GM19468 (cell line): ENCODE measurements at regions not wholly inside any gene's neighbourhood (a gene's known extent, or its start where the extent isn't known, plus 50 kb on each side); places are given as distances from the start of the nearest gene placed in this dataset.

ENCODE experiments used
- ATAC-seq: cut with Tn5 transposase; IDR thresholded peaks from one replicate; pipeline ENCODE4 v1.9.1; 2021; ENCODE audit warnings: mild to moderate bottlenecking, moderate library complexity, moderate number of reproducible peaks; ENCODE audit not compliant: unreplicated experiment; ENCODE audit errors: extremely low read depth

DNA sequence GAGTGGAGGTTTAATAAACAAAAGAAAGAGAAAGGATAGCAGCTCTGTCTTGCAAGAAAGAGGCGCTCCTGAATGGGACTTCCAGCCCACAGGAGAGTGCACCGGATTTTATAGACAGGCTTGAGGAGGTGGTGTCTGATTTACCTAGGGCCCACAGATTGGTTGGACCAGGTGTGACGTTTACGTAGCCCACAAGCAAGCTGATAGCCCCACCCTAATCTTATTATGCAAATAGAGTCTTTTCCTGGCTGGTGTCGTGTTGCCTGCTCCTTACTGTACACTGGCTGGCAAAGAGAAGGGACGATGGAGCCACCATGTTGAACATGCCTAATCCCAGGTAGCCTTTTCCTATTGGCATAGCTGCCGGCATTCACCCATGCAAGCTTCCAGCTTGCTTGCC, 319.7 kb upstream of the POM121L12 start:
- no peak for ATAC-seq

DNA sequence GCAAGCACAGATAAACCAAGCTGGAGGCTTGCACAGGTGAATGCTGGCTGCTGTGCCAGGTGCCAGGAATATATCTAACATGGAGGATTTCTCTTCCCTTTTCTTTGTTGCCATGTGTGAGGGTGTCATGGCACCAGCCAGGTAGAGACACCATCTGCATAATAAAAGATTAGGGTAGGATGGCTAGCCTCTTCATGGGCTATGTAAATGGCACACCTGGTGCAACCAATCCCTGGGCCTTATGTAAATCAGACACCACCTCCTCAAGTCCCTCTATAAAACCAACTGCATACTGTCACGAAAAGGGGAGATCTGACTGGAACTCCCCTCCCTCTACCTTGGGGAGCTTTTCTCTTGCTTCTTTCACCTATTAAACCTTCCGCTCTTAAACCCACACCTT, 322.5 kb upstream of the POM121L12 start:
- no peak for ATAC-seq

DNA sequence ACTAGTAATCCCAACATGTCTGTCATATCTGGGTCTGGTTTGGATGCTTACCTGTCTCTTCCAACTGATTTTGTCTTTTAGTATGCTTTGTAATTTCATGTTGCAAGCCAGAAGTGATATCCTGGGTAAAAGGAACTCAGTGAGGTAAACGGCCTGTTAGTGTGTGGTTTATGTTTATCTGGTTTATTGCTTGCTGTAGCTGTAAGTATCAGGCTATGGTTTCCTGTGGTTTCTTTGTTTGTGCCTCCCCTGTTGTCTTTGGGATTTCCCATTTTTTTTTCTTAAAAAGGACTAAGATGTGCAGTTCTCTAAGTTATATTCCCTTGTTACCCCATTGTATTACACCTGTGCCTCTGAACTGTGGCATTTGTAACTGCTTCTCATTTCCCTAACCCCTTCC, 323.5 kb upstream of the POM121L12 start:
- ATAC-seq, result no peak

DNA sequence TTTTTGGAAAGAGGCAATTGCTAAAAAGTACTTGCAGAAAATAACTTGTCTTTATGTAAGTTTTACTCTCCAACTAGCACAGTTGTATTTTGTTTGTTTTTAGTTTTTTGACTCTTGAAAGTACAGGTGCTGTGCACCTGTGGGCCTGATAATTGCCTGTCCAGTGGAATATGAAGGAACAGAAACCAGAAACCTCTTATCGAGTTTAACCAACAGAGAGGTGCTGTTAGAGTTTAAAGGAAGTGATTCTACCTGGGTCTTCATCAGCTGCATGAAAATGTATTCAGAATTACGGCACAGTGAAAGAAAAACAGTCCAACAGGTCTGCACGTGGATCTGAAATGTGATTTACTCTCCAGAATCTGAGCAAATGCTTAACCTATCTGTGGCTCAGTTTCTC, 326.6 kb upstream of the POM121L12 start:
- no peak for ATAC-seq

DNA sequence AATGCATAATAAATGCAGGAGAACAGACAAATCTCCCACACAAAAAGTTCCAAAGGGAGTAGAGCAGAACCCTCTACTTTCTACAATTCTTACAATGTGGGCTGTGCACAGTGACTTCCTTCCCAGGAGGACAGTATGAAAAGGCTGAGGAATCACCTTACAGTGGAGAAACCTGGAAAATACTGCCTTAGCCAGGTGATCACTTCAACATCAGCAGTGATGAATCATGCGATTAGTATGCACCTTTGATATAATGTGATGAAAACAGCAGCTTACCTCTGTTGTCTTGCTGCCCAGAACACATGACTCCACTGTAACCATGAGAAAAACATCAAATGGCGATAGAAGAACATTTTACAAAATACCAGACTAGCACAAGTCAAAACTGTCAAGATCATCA, 329.7 kb upstream of the POM121L12 start:
- no peak for ATAC-seq

DNA sequence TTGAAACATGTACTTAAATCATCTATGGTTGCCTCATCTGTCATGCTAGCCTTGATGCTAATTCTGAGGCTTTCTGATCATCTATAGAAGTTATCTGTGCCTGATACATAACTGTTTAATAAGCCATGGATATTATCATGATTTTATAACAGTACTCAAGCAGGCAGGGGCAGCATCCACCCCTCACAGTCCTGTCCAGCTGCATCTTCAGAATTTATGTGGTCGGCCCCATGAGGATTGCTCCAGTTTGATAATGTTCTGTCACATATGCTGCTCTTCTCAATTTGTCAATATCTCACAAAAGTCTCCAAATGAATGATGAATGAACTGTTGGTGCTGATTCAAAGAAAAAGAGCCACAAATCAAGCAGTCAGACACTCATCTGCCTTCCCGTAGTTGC, 335.1 kb upstream of the POM121L12 start:
- ATAC-seq, result no peak

DNA sequence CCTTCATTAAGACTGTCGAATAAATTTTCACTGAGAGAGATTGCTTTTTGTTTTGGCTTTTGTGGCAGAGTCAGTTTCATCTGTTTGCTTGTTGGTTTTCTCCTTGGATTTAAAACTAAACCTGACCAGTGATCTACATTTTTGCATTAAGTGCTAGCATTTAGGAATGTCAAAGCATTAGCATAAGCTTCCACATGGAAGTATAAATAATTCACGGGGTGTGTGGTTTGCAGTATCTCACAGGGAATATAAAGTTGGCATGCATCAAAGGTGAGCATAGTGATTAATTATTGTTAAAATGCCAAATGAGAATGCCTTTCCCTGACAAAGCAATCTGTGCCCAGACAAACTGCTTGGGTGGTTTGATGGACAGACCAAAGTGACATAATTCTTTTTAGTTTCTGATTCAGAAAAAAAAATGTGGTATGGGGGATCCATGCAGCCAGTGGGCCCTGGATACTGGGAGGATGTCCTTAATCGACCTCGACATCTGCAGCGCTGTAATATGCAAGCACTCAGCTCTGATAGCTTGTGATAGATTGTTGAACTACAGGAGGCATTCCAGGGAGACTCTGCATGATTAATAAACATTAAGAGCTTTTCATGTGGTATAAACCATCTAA, 339.3 kb upstream of the POM121L12 start:
- ATAC-seq, result no peak

DNA sequence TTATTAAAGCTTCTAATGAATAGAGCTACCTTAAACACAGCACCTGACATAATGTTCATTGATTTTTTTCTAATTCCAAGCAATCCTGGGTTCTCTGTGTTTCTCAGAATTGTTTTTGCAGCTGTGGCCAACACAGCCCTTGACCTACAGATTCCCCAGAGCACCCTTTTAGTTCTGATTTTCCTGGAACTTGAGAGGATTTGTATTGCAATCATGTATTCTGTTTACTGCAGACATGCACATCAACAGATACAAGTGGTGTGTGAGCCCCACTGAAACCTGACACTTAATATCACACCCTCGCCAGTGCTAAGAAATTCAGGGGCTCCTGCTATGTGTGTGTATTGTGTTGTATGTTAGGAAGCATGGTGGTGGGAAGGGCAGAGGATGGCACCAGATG, 344.2 kb upstream of the POM121L12 start:
- no peak for ATAC-seq

DNA sequence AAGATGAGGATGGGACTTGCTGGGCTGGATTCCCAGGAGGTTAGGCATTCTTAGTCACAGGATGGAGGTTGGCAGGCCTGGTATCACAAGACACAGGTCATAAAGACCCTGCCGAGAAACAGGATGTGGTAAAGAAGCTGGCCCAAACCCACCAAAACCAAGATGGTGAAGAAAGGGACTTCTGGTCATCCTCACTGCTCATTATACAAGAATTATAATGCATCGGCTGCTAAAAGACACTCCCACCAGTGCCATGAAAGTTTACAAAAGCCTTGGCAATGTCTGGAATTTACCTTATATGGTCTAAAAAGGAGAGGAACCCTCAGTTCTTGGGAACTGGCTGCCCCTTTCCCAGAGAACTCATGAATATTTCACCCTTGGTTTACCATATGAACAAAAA, 345.5 kb upstream of the POM121L12 start:
- ATAC-seq, result no peak

DNA sequence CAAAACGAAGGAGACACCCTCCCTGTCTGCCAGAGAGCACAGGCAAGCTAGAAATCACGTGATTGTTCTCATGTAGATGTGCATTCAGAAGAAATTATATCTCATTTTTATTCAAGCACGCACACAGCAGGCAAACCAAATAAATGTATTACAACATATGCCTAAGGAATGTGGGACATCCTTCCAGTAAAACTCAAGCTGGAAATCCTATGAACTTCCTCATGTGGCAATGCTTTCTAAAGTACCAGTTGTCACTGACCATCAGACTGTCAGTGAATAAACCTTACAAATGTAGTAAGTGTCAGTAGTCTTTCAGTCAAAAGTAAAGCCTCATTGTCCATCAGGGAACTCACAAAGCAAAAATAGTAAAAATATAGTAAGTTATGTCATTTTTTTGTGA, 350.1 kb upstream of the POM121L12 start:
- no peak for ATAC-seq

DNA sequence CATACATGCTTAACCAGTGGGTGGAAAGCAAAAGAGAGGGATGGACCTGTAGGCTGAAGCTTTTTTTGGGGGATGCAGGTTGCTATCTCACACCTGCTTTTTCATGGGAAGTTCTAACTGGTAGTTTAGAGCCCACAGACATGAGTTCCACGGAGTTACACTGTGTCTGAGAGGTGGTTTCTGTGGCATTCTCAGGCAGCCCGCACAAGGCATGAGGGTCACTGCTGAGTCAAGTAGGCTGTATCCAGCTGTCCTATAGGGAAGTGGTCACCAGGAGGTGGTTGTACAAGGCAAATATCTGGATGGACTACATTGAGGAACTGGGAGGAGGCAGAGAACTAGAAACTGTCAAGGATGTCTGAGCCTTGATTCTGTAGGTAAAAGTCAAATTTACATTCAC, 351.0 kb upstream of the POM121L12 start:
- ATAC-seq, result no peak

DNA sequence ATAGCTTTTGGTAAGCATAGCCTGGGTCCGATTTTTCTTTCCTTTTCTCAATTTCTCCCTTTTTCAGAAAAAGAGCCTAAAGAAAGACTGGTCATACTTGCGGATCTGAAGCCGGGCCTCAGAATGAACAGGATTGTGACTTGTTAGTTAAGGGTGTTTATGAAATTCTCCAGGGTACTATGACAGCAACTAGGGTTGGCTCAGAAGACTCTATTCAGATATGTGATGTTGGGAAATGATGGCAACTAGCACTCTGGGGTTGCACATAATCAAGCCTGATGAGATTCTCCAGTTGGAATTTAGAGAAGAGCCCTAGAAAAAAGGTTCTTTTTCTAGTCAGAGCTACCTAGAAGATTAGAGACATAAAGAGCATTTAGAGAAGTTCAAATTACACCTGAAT, 352.4 kb upstream of the POM121L12 start:
- no peak for ATAC-seq

DNA sequence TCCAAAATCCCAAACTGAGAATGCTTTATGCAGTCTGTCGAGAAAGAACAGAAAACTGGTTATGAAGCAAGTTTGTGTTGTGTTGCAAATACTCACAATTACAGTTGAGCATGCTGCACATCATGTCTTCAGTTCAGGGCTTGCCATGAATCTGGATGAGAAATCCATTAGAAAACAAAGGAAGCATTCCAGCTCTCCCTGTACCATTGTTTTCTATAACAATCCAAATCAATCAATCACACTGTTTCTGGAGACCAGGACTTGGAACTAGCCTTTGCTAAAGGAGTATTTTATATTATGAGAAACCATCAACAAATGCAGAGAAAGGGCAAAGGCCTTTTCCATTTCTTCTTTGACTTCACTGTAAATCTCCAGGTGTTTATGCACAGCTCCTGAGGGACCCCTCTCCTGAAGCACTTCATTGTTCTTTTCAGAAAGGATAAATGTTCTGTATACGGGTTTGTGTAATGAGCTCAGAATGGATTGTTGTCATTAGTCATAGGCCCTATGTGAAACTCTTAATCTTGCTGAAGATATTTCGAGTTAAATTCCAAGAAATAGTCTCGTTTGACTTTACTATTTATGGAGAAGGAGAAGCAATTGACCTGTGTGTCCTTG, 364.7 kb upstream of the POM121L12 start:
- no peak for ATAC-seq

DNA sequence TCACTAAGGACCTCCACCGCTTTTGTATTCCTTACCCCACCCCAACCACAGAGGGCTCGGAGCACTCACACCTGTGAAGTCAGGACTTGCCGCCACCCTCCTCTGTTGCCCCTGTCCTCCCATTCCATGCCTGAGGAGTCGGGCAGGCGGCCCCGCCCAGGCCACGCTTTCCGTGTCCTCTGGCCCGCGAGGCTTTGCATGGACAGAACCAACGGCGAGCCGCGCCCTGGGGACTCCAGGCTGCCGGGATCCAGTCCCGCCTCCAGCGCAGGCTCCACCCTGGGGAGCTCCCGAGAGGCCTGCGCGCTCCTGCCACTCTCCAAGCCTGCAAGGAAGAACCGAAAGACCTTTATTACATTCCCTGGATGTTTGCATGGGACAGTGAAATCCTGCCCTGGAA, 366.4 kb upstream of the POM121L12 start:
- no peak for ATAC-seq

DNA sequence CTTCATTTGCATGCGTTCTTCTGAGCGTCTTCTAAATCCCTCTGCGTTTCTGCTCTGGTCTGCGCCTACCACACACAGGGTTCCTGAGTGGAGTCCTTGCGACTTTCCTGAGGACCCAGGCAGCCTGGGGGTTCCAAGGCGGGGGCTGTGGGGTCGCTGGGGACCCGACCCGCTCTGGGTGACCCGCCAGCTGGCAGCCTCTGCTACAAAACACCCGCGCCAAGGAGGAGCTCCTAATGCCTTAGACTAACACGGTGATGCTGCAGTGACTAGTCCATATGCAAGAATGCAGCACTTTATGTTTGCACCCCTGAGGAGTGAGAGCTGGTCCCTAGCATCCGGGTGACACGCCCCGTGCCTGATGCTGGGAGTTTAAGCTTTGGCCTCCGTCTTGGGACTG, 367.0 kb upstream of the POM121L12 start:
- ATAC-seq, result no peak

DNA sequence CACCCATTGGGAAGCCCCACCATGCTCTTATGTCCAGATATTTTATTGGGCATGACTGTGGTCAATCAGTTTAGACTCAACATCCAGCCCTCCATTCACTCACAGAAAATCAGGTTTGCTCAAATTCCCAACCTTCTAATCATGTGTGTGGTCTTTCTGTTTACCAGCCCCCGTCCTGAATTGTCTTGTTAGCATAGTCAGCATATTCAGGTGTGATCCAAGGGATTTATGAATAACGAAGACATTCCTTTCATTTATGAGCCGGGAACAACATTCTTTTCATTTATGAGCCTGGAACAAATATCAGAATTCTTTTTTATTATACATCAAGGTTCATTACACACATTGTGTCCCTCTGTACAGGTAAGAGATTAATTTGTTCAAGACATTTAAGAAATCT, 376.3 kb upstream of the POM121L12 start:
- no peak for ATAC-seq

DNA sequence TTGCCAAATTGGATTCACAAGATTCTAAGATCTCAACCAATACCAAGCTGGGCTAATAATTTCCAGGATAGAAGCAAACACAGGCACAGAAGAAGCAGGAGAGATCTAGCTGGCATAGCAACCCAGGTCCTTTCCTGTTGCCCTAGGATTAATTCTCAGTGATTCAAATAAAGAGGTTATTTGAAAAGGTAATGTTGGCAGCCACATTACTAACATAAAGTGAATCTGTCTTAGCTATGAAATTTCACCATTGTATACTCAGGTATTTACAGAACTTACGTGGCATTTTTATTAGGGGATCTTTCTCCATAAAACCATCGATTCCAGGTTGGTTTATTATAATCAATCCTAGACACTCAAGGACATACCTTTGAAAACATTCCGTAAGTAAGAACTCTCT, 379.3 kb upstream of the POM121L12 start:
- ATAC-seq, result no peak

DNA sequence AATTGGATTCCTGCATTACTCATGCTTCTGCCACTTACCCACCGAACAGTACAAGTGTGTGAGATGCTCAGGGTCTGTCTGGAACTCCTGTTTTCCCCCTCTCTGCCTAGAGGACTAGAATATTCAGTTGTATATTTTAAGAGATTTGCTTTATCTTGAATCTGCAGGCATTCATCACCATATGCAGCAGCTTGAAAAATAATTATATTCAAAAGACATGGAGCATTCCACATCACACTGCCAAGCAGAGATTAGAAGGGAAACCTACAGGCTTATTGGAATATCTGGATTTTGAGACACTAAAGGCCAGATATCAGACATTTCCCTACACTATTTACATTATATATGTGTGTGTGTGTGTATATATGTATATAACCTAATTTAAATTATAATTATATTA, 382.8 kb upstream of the POM121L12 start:
- no peak for ATAC-seq

DNA sequence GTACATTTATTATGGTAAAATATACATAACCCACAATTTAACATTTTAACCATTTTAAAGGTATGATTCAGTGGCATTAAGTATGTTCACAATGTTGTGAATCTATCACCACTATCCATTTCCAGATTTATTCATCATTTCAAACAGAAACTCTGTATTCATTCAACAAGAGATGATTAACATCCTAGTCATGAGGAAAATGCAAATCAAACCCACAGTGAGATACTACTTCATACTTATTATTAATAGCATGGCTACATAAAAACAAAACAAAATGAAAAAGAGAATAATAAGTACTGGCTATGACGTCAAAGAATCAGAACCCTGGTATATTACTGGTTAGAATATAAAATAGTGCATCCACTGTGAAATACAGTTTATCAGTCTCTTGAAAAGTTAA, 386.6 kb upstream of the POM121L12 start:
- ATAC-seq, result no peak

DNA sequence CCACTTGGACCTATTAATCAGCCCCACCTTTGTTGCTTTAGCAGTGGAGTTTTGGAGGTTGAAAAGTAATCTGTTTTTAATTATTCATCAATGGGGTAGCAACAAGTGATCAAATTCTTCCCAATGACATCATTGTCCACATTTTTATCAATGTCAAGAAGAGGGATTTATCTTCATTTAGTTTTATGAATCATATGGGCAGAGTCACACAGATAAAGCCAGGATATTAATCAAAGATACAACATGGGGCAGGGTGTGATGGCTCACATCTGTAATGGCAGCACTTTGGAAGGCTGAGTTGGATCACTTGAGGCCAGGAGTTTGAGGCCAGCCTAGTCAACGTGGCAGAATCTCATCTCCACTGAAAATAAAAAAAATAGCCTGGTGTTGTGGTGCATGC, 388.4 kb upstream of the POM121L12 start:
- ATAC-seq, result no peak

DNA sequence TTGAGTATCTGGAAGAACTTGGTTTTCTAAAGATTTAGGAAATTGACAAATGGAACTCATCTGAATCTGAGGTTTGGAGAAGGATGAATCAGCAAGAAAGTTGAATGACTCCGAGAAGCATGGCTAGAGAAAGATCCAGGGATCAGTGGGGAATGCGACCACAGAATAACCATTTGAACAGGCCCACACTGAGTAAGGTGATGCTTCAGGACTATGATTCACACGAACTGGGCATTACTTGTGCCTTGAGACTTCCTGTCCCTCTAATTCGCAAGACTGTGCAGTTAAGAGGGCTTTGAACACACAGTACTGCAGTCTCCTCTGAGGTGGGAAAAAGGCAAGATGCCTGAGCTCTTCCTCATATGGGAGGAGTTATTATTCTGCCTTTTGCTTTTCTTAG, 395.5 kb upstream of the POM121L12 start:
- ATAC-seq, result no peak

DNA sequence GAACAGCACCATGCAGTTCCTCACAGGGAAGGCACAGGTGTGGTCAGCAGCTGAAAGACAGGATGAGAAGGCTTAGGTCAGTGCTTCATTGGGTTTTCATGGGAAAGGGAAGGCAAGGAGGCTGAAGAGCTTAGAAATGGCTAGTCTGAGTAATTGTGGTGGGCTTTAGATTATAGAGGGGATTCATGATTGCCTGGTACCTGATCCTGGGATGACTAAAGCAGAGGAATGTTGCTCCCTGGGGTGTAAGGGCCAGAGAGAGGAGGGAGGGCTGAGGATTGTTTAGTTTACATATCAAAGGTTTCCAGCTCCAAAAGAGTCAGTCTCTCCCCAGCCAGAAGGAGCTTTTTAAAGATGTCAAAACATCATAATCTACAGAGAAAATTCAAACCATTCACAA, 396.3 kb upstream of the POM121L12 start:
- no peak for ATAC-seq

DNA sequence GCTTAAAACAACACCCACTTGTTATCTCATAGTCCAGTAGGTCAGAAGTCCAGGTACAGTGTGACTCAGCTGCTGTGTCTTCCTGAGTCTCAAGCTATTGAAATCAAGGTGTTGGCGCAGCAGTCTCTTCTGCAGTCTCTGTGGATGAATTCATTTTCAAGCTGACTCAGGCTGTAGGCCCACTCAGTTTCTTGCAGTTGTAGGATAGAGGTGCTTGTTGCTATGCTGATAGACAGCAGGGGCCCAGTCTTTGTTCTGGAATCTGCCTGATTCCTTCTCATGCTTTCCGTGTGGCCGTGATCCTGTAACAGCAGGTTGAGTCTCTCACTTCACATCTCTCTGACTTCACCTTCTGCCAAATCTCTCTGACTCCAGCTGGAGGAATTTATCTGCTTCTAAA, 400.4 kb upstream of the POM121L12 start:
- no peak for ATAC-seq
